ENCODE measurements at regions not wholly inside any gene's neighbourhood (a gene's known extent, or its start where the extent isn't known, plus 50 kb on each side); places are given as distances from the start of the nearest gene placed in this dataset.

DNA sequence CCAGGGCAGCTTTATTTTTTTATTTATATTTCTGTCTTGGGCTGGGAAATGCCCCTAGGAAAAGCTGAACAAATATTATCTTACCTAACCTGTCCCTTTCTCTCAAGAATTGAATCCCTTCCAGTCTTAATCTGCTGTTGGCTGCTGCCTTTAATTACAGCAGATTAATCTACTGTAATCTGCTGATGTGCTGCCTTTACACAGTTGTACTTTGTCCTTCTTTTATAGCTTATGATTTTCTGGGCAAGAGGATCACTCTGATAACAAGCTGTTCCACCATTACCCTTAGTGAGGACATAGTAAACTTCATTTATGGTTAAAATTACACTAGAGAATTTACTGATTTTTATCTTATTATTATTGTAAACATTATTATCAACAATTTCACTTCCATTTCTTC is 234.5 kb upstream of the MAN1A1 start:
- no peak for FAIRE-seq

DNA sequence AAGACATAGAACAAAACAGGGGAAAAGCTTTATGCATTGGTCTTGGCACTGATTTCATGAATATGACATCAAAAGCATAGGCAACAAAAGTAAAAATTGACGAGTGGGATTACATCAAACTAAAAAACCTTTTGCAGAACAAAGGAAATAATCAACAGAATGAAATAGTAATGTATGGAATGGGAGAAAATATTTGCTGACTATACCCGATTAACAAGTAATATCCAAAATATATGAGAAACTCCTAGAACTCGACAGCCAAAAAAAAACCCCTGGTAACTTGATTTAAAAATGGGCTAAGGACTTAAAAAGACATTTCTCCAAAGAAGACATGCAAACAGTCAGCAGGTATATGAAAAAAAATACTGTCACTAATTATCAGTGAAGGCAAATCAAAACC is 231.7 kb upstream of the MAN1A1 start:
- no peak for FAIRE-seq

DNA sequence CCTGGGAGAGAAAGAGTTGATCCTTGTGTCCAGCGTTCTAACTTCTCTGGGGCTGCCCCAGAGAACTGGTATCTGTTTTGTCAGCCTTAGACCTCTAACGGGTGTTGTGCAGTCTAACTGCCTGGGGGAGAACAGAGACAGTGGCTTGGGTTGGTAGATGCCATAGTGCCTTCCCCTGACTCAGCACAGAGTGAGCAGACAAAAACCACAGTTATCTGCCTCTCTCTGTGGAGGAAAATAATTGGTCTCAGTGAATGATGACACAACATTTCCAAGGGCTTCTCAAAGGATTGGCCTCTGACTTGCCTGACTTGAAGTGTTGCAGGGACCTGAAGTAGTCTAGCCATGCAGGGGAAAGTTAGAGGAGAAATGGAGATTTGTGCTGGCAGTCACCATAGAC is 226.2 kb upstream of the MAN1A1 start:
- no peak for FAIRE-seq

DNA sequence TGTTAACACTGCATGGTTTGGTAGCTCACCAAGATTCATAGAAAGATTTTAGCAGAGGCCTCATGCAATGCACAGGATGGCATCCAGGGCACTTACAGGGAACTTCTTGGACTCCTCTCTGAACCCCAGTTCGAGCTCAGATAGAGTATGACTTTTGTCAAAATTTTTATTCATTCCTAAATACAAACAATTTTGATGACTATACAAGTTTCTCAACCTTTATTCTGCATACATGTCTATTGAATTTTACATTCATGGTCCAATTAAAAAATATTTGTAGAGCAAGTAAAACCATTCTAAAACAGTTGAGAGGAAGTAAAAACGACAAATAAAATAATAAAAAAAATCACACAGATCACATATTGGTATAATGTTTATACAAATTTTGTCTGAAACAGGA is 219.0 kb upstream of the MAN1A1 start:
- FAIRE-seq, result no peak

DNA sequence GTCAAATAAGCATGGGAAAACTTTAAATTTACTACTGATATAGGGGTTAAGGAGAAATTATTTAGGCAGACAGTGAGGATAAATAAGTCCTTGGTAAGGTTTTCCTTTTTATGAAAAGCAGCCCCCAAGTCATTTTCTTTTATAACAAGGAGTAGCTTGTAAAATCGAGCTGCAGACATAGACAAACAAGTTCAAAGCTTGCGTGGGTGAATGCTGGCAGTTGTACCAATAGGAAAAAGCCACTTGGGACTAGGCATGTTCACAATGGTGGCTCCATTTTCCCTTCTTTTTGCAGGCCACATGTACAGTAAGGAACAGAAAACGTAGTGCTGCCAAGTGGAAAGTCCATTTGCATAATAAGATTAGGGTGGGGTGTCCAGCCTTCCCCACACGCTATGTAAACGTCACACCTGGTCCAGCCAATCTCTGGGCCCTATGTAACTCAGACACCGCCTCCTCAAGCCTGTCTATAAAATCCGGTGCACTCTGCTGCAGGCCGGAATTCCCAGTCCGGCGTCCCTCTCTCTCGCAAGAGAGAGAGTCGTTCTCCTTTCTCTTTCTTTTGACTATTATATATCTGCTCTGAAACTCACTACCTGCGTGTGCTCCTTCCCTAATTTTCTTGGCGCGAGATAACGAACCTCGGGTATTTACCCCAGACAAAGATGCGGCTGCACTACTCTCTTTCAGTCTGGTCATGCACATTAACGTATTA is 217.1 kb upstream of the MAN1A1 start:
- FAIRE-seq, result no peak

DNA sequence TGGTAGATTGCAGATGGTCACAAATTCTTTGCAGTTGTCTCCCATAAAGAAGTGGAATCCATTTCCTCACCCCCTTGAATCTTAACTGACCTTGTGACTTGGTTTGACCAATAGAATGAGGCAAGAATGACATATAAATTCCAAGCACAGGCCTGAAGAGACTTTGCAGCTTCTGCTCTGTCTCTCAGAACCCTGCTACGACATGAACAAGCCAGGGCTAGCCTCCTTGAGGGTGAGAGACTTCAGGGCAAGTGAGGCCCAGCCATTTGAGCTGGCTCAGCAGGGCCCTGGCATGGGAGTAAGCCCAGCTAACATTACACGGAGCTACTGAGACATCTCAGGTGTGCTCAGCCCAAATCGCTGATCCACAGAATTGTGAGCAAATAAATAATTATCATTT is 216.3 kb upstream of the MAN1A1 start:
- no peak for FAIRE-seq

DNA sequence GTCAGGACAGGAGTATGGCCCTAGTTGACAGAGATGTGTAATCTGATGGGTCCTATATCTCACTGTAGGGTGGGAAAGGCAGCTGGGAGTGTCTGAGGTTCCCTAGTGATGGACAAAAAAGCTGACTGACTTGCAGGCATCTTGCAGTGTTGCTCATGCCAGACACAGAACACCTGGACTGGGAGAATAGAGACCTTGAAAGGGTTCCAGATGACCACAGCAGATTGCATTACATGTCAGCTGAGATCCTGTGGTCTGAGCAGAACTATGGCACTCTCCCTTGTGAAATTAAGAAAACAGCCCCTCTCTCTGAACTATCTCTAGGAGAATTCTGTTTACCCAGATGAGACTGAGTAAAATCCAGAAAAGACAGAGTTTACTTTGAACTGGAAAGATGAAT is 212.6 kb upstream of the MAN1A1 start:
- FAIRE-seq, result no peak

DNA sequence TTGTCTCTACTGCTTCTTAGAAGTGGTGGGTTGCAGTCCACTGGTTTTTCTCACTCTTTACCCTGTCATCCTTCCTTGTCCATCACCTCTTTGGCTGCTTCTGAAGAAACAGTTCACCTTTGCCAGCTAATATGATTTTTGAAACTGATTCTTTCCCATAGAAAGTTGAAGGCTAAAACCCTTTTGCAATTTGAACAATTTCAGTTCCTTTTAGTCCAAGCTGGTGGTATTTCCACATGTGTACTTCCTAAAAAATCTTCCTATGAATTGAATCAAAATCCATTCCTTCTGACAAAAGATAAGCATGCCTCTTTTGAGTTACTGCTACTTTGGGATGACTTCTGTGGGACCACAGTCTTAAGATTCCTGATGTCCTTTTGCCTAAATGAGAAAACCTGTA is 210.0 kb upstream of the MAN1A1 start:
- no peak for FAIRE-seq

DNA sequence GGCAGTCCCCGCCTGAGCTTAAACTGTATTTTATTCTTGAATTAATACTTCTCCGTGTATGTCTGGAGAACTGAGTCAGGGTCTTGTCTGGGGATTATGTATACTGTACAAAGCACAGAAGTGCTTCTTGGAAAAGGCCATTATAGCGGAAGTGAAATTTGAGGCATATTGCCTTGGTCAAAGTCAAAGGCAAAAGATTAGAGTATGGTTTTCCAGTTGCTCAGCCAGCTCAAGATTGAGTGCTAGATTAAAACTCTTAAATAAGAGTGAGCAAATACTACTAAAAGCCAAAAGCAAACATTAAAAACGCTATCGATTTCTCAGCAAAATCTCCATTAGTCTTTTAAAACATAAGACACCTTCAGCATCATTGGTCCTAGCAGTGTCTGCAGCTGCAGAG is 207.7 kb upstream of the MAN1A1 start:
- no peak for FAIRE-seq

DNA sequence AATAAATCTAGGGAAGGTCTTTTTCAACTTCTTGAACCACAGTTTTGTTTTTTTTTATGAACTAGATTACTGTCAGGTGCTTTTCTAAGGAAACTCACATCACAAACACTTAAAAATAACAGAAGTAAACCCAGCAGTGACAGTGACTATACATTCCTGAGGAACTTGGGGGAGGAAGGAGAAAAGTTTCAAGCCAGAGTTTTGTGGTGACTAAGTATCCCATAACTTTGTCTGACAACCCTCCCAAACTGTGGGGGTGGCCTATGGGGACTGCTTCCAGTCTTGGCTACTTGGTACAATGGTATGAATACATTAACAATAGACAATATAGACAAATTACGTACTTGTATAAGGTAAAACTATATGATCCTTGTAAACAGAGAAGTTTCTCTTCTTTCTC is 202.5 kb upstream of the MAN1A1 start:
- no peak for FAIRE-seq

DNA sequence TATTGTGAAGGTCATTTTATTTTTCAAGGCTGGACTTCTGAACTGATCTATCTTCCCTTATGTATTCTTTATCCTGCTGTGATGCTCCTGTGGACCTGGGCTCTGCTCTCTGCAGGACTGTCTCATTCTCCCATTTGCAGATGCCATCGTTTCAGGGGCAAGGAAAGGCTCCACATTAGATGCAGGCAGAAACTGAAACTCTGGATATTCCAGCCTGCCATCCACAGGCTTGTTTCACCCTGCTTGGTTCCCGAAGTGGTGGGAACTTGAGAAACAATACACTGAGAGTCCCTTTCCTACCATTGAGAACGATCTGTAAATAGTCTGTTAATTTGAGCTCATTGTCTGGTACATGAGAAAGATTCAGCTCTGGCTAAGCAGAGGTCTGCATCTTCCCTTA is 197.5 kb upstream of the MAN1A1 start:
- no peak for FAIRE-seq

DNA sequence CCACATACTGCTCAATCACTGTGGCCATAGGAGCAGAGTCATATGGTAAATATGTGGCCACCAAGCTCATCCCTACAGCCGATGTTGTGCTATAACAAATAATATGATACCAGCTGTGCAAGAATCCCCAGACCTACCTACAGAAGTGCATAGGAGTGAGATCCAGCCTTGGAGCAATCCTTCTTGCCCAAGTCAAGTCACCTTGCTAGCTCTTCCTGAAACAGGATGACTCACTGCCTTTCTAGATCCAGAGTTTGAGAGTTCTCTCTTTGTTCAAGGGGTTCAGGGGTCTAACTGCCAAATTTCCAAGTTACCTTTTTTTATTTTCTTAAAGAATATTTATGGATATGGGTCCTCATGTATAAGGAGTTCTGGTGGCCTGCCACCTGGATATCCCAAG is 195.7 kb upstream of the MAN1A1 start:
- no peak for FAIRE-seq

DNA sequence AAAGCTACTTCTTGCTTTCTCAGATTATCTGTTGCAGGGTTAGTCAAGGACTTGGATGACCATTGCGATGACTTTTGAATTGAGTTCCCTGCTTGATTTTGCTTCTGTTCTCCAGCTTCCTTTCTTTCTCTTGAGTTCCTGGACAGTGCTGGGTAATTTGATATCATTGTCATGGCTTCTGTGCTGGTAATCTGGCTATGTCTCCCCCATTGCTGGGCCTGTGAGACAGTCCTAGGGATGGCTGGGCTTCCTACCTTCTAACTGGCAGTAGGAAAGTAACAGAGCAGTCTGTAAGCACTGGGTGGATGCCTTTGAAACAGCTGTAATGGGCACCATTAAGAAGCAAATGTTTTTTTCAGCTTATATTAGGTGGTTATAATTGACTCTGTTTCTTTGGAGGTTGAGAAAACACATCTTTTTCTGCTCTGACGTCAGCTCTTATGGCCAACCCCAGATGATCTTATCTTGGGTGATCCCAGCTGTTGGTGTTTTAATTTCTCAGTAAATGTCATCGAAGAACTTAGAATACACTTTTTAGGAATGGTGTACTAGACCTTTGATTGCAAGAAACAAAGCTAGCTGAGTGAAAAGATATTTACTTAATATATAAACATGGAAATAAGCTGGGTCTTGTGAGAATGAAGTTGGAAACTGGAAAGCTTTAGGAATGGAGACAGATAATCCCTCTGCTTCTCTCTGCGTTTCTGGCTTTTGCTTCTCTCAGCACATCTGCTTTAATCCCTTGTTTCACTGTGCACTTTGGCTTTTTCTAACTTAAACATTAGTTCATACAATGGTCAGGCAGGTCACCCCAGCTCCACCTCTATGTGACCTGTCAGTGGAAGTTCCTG is 195.0 kb upstream of the MAN1A1 start:
- no peak for FAIRE-seq

DNA sequence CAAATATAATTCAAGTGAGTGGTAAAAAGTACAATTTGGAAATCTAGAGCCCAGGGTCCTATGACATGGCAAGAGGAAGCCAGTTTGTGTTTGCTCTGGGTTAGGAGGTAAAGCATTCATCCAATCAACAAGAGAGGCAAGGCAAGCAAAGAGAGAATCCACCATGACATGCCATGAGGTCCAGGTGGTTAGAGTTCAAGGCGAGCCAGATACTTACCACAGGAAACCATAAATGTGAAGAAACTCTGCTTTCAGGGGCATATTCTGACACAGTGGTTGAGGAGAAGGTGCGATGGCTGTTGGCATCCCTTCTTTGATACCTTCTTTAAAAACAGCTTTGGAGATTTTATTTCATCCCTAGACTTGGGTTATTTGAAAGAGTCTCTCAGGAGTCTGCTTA is 193.8 kb upstream of the MAN1A1 start:
- no peak for FAIRE-seq

DNA sequence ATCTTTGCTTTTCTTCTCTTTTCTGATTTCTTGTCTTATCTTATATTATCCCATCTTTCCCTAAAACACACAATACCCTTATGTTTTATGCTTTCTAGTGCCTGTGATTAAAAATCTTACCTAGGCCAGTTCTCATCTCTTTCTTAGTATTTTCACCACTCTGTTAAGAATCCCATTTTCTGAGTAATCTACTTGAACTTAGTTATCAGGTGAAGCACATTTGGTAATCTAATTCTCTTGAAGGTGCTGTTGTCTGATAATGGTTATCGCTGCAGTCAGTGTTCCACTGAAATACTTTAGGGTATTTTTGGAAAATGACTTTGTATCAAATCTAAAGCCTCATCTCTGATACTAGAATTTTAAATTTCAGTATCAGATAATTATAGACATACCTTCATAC is 192.5 kb upstream of the MAN1A1 start:
- no peak for FAIRE-seq

DNA sequence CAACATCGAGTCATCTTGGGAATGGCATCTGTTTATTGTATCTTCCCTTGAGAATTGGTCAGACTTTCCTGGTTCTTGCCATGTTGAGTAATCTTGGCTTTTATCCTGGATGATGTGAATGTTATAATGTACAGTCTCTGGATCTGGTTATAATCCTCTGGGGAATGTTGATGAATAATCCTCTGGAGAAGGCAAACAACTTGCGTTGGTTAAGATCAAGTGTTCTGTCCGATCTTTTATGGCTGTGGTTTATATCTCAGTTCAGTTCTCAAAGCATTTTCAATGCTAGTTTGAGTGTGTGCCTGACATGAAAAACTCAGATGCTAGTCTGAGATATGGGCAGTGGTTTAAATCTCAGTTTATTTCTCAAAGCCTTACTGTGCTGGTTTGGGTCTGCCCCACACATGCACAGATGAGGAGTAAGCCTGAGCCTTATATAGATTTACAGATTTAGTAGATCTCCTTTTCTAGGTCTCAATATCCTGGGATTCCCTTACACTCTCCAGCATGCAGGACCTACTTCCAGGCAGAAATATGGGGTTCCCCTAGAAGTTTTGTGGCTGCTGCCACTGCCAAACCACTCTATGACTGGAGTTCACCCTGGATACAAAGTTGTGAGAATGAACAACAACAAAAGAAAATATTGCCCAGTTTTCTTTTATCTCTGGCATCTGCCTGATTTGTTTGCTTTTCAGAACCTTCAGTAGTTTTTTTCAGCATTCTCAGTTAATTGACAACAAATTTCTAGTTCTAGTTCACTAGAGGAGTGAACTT is 191.8 kb upstream of the MAN1A1 start:
- no peak for FAIRE-seq

DNA sequence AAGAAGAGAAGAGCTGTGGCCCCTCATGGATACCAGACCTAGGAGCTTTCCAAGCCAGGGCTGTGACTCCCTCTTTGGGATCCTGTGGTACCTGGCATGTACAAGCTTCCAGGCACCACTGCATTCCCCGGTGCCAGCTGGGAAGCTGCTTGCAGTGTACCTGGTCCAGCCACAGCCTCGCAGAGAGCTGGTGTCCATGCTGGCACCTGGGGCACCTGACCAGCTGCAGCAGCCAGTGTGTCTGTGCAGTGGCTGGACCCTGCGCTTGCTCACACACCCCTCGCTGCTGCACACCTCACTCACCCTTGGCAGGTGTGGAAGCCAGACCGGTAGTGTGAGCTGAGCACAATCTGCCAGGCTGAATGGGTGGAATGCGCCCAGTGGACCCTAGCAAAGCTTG is 190.9 kb upstream of the MAN1A1 start:
- no peak for FAIRE-seq

DNA sequence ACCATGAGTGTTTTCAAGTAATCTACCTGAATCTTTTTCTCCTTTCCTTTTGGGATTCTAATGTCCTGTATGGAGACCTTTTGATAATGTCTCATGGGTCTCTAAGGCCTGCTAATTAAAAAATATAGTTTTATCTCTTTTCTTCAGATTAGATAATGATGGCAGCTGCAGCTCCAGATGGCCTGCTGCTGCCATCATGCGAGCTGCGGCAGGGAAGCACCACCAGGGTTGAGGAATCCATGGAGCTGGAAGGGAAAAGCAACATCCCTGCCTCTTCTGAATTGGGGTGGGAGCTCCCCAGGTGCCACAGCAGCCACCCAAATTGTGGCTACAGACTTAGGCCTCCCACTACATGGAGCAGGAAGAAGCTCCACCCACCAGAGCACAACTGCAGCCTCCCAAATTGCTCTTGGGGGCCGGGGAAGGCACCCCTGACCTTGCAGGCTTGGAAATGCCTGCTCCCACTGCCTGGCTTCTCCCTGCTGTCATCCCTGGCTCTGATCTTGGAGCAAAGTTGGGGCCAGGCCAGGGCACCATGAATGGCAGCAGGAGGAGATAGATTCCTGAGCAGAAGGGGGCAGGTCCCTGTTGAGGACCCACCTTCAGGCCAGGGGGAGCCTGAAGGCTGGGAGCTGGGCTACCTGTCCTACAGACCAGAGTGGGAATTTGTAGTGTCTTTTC is 189.6 kb upstream of the MAN1A1 start:
- no peak for FAIRE-seq

DNA sequence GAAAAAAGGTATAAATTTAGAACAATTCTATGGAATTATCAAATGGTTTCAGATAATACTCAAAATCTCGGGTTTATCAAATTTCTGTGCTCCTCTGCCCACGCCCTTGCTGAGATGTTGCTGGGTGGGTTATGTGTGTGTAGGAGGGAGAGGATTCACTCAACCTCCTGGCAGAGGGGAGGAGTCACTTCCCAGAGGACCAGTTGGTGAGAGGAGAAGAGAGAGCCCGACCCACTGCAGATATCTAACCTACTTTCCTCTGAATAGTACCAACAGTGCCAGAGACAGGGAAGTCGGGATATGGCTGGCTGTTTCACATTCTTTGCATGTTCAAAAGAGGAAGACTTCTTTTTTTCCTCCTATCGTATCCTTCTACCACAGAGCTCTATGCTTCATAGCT is 187.1 kb upstream of the MAN1A1 start:
- FAIRE-seq, result no peak

DNA sequence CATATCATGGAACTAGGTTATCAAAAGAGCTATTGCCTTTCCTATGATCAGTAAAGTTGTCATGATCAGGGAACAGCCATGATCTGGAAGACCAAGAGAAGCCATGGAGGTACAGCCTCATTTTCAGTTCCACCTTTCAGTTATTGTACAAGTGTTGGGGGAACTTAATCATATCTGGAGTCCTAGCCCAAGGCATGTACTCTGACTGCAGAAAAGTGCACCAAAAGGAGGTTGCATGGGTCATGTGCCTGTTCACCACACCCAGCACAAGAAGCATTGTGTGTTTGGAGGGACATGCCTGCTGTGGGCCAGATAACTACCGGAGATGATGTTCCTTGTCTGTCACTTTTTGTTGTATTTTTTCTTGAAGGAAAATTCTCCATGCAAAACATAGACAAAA is 185.8 kb upstream of the MAN1A1 start:
- FAIRE-seq, result no peak

DNA sequence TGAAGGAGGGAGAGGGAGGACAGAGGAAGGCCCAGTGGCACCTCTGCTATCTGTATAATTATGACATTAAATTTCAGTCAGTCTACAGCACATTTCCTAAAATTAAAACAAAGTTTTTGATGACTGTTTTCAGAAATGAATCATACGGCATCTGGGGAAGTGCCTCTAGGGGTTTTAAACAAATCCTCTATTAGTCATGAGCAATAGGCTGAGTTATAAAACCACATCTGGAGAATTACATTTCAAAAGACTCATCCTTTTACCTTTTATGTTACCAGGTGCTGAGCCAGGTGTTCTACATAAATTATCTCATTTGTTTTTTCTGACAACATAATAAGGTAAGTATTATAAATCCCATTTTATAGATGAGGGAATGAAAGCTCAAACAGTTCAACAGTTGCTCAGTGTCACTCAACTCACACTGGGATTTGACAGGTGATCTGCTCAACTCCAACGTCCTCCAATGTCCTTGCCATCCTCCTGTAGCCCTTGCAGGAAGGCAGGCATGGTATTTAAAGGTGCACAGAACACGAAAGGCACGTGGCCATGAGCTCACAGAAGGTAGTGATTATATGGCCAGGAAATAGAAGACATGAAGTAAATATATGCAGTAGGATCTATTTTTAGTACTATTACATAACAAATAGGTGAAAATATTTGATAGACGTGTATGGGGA is 184.2 kb upstream of the MAN1A1 start:
- FAIRE-seq, result no peak

DNA sequence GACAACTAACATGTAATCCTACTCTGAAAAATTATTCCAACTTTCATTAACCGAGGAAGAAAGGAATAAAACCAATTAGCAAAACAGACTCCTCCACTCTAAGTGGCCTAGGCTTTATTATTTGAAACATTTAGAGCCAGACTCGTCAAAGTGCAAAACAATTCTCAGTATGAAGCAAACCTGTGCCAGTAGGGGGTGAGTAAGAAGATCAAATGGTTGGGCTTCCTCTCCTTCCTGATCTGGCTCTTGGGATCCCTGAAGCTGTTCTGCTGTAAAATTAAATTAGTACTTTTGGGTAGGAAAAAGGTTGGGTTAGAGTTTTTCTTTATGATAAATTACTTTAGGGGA is 177.6 kb upstream of the MAN1A1 start:
- no peak for FAIRE-seq
